ENCODE measurements at regions not wholly inside any gene's neighbourhood (a gene's known extent, or its start where the extent isn't known, plus 50 kb on each side); places are given as distances from the start of the nearest gene placed in this dataset.

- no peak for TF ChIP-seq YY1 (IDR thresholded peaks at IDR 0.05; ENCODE audit: insufficient read depth, insufficient read length)
- TF ChIP-seq SUZ12 (IDR thresholded peaks at IDR 0.05; ENCODE audit: extremely low read depth, insufficient read depth, insufficient read length): no peak
Observed at GRCh38 chr3:194787072-194787471, 101.4 kb downstream of the FAM43A start.

Measured in NT2/D1 (cell line).